ENCODE measurements at regions not wholly inside any gene's neighbourhood (a gene's known extent, or its start where the extent isn't known, plus 50 kb on each side); places are given as distances from the start of the nearest gene placed in this dataset.

DNA sequence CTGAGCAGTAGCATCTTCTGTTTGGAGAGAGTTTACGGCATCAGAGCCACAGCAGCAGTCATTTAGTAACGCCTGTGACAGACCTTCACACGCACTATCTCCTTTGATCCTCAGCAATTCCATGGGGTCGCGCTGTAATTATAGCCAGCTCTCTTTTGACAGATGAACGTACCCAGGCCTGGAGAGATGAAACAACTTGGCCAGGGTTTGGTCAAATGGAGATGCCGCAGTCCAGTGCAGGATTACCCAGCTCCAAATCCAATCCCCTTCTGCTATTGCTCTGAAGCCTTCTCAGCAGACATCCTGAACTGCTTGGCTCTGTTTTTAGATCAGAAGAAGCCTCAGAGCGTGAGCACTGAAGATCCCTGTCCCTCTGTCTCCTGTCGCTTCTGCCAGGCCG is 83.9 kb downstream of the SOX9 start:
- TF ChIP-seq, protein P1, sequence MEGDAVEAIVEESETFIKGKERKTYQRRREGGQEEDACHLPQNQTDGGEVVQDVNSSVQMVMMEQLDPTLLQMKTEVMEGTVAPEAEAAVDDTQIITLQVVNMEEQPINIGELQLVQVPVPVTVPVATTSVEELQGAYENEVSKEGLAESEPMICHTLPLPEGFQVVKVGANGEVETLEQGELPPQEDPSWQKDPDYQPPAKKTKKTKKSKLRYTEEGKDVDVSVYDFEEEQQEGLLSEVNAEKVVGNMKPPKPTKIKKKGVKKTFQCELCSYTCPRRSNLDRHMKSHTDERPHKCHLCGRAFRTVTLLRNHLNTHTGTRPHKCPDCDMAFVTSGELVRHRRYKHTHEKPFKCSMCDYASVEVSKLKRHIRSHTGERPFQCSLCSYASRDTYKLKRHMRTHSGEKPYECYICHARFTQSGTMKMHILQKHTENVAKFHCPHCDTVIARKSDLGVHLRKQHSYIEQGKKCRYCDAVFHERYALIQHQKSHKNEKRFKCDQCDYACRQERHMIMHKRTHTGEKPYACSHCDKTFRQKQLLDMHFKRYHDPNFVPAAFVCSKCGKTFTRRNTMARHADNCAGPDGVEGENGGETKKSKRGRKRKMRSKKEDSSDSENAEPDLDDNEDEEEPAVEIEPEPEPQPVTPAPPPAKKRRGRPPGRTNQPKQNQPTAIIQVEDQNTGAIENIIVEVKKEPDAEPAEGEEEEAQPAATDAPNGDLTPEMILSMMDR (IDR thresholded peaks at IDR 0.05) = no peak
- TF ChIP-seq POLR2A (IDR thresholded peaks at IDR 0.05) (no peak), EP300 (IDR thresholded peaks at IDR 0.05) (no peak)

Data from ovary (tissue), 3 donors.